Right cardiac atrium (tissue), 5 donors: ENCODE measurements at regions not wholly inside any gene's neighbourhood (a gene's known extent, or its start where the extent isn't known, plus 50 kb on each side); places are given as distances from the start of the nearest gene placed in this dataset.

Source experiments
- ATAC-seq, 2 donors: fragments of 200-7000 bp; cut with Tn5 transposase; one replicate each; pipeline versions ENCODE4 v1.8.0 to v1.9.1; 2020; ENCODE audit warnings: moderate library complexity in 2 of 2, mild to moderate bottlenecking in 1 of 2
- DNase-seq, 3 donors: peaks; one replicate each; pipeline ENCODE4 v3.0.0-alpha.2; 2020
- H3K27ac ChIP-seq: one replicate; pipeline ENCODE4 v1.5.1; 2013; ENCODE audit warnings: mild to moderate bottlenecking, low read length, control low read depth, moderate library complexity
- H3K27me3 ChIP-seq: one replicate; pipeline ENCODE4 v1.6.1; 2013; ENCODE audit not compliant: control insufficient read depth, insufficient read depth
- H3K4me1 ChIP-seq: one replicate; pipeline ENCODE4 v1.6.1; 2013; ENCODE audit warnings: low read length; ENCODE audit not compliant: control insufficient read depth, insufficient read depth
- H3K4me3 ChIP-seq: one replicate; pipeline ENCODE4 v1.5.1; 2013; ENCODE audit warnings: low read length, control low read depth
- H3K9me3 ChIP-seq: one replicate; pipeline ENCODE4 v1.6.1; 2013; ENCODE audit warnings: low read length; ENCODE audit not compliant: control insufficient read depth
- WGBS: extraction: QIAGEN DNeasy Blood & Tissue Kit; methylation state at CpG from one replicate; pipeline ENCODE4 v1.1.7; 2013; 5-methylcytosine and 5-hydroxymethylcytosine counted together
- intact Hi-C, 4 donors: fragments of 100-400 bp; cut with DNase I; formaldehyde crosslinking; loops; one replicate each; pipeline versions ENCODE4 v1.11.0 to v1.14.0; 2022 to 2023
- donor health status: healthy with polysubstance abuse.
- donor health status: DM: no; HTN: yes; CAD: no.
- donor health status: DM: no; HTN: no; CAD: no.
- donor health status: DM: no; HTN: yes; CAD: no; lungs with severe emphysema.
- donor health status: DM: yes; HTN: yes; CAD: no.

DNA sequence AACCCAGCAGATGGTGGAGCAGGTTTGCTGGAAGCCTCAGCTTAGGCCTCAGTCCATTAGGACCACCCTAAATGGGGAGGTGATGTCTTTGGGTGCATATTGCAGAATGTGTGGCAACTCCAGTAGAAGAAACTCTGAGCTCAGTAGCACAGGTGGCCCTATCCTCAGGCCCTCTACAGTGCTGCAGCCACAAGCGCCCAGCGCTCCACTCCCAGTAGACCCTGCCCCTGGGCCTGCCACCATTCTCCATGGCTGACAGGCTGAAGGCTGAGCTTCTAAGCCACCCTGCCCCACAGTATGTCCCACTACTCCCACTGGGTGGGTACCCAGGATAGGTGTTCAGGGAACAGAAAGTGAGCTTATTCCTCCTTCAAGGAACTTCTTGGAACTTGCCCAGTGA lies 162.8 kb upstream of the MAMLD1 start:
- no peak for DNase-seq
- H3K27ac ChIP-seq, result no peak overlapping the region
- intact Hi-C loops, result no loop called here
- WGBS, result 98% methylated on average over 2 of the region's 2 CpGs
- no peak for ATAC-seq
- no peak overlapping the region for H3K4me3 ChIP-seq
- H3K27me3 ChIP-seq, result no peaks in the 10 kb centered on the region
- no peaks in the 10 kb centered on the region for H3K9me3 ChIP-seq
- H3K4me1 ChIP-seq, result peaks cover 2% of the 10 kb centered on the region

DNA sequence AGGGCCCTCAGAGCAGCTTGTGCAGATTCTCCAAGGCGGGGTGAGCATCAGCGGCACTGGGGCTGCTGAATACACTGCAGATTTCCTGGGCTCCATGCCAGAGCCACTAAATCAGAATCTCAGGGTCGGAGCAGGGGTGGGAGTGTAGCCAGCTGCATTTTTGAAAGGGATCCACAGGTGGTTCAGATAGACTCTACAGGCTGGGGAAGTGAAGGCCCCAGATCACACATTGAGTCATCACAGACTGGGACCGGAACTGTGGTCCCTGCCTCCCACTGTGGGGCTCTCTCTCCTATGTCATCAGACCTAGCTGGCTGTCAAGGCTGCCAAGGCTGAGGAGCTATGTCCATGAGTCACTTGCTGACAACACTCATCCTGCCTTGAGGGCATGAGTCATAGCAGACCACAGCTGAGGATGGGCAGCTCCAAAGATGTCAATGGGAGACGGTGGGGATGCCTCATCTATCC lies 162.3 kb upstream of the MAMLD1 start:
- no peaks in the 10 kb centered on the region for H3K9me3 ChIP-seq
- ATAC-seq (peak; percentile 76 to 90), DNase-seq (peak in 1 of 3 donors; percentile 73)
- H3K27me3 ChIP-seq, result no peaks in the 10 kb centered on the region
- no peak overlapping the region for H3K4me3 ChIP-seq
- no peak overlapping the region for H3K27ac ChIP-seq
- H3K4me1 ChIP-seq, result peaks cover 2% of the 10 kb centered on the region
- intact Hi-C loops, result no loop called here
- 27% methylated on average over 5 of the region's 5 CpGs for WGBS

DNA sequence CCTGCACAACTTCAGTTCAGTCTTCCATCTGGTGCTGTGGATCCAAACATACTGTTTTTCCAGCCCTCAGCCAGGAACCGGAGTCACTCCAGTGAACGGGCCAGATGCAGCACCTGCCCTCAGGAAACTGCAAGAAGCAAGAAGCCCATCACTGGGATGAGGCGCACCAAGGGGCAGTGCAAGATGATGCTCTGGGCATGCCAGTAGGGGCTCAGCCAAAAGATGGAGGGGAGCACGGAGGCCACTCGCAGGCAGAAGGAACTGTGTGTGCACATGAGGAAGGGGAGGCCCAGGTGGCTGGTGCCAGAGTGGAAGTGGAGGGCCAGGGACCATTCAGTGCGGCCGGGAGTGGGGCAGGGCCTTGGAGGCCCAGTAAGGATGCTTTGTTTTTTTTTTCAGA lies 161.7 kb upstream of the MAMLD1 start:
- no peak overlapping the region for H3K27ac ChIP-seq
- intact Hi-C loops, result no loop called here
- ATAC-seq, result no peak
- no peak overlapping the region for H3K4me3 ChIP-seq
- no peaks in the 10 kb centered on the region for H3K9me3 ChIP-seq
- 95% methylated on average over 7 of the region's 7 CpGs for WGBS
- H3K4me1 ChIP-seq, result peaks cover 2% of the 10 kb centered on the region
- no peak for DNase-seq
- H3K27me3 ChIP-seq, result no peaks in the 10 kb centered on the region

DNA sequence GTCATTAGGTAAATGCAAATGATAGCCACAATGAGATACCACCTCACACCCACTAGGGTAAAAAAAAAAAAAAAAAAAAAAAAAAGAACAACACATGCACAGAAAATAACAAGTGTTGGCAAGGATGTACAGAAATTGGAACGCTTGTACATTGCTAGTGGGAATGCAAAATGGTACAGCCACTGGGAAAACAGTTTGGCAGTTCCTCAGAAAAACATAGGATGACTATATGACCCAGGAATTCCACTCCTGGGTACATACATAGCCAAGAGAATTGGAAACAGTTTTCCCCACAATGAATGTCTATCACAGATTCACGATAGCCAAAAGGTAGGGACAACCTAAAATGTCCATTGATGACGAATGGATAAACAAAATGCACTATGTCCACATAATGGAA lies 161.3 kb upstream of the MAMLD1 start:
- Histone ChIP-seq H3K27ac (no peak overlapping the region), H3K9me3 (no peaks in the 10 kb centered on the region), H3K27me3 (no peaks in the 10 kb centered on the region), H3K4me3 (no peak overlapping the region), H3K4me1 (peaks cover 2% of the 10 kb centered on the region)
- ATAC-seq (no peak), DNase-seq (no peak)
- 89% methylated on average over 3 of the region's 3 CpGs for WGBS
- intact Hi-C loops, result no loop called here

DNA sequence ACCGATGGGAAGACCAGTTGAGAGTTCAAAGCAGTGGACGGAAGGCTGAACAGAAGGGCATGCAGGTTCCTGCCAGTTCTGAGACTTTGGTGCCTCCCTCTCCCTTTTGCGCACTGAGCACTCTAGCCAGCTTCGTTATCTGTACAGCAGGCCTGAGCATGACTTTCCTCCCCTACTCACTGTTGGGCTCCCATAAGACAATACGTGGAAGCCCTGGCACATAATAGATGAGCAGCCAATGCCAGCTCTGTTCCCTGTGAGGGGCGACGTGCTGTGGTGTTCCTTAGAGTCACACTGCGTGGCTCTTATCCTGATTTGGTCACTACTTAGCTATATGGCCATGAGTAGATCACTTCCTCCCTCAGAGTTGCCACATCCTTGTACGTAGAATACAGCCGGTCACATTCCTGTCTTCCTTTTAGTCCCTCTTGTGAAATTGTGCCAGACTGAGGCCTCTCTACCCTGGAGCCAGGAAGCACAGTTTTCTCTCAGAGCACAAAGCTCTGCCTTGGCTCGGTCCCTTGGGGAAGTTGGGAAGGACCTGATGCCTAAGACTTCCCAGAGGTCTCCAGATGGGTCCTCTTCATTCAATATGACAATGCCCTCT lies 160.4 kb upstream of the MAMLD1 start:
- intact Hi-C loops, result no loop called here
- H3K27ac ChIP-seq, result no peak overlapping the region
- 63% methylated on average over 11 of the region's 11 CpGs for WGBS
- H3K27me3 ChIP-seq, result no peaks in the 10 kb centered on the region
- no peak overlapping the region for H3K4me3 ChIP-seq
- no peaks in the 10 kb centered on the region for H3K9me3 ChIP-seq
- no peak for DNase-seq
- peak; percentile 37 to 59 for ATAC-seq
- H3K4me1 ChIP-seq, result peaks cover 2% of the 10 kb centered on the region

DNA sequence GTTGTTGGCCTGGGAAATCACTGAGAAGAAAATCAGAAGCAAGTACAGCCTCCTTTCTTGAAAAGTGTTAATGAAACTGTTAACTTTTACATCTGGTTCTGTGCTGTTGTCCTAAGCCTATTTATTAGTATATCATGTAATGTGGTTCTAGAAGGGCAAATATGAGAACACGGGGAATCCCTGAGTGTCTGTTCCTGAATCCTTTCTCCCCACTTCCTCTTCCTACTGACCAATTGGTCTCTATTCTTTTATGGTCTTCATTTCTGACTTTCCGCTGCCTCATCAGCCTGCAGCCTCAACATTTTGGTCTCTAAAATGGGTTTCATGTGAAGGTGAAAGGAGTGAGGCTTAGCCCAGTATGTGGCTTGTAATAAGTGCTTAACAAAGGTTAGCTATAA lies 159.9 kb upstream of the MAMLD1 start:
- intact Hi-C loops, result no loop called here
- ATAC-seq (no peak), DNase-seq (no peak)
- no peak overlapping the region for H3K4me3 ChIP-seq
- no peaks in the 10 kb centered on the region for H3K27me3 ChIP-seq
- no peak overlapping the region for H3K27ac ChIP-seq
- WGBS, result 84% methylated on average over 2 of the region's 2 CpGs
- no peaks in the 10 kb centered on the region for H3K9me3 ChIP-seq
- peaks cover 2% of the 10 kb centered on the region for H3K4me1 ChIP-seq

DNA sequence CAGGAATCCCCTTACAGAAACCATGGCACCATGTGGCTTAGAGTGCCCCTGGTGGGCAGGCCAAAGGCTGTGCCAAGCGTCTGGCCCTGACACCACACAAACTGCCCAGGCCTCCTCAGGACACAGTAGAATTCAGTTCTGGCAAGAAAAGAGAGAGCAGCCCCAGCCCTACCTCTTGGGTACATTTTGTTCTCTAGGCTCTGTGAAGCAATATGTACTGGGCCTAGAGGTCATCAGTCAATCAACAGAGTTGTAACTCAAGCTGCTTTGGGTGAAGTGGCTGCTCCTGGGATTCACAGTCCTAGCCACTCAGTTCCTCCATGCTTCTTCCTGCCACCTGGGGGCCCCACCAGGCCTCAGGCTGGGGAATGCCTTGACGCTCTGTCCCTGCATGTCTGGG lies 158.1 kb upstream of the MAMLD1 start:
- intact Hi-C loops, result no loop called here
- Histone ChIP-seq H3K4me1 (peaks cover 2% of the 10 kb centered on the region), H3K9me3 (no peaks in the 10 kb centered on the region), H3K4me3 (no peak overlapping the region), H3K27me3 (no peaks in the 10 kb centered on the region), H3K27ac (no peak overlapping the region)
- DNase-seq (no peak), ATAC-seq (peak; percentile 19 to 71)
- 97% methylated on average over 2 of the region's 2 CpGs for WGBS

DNA sequence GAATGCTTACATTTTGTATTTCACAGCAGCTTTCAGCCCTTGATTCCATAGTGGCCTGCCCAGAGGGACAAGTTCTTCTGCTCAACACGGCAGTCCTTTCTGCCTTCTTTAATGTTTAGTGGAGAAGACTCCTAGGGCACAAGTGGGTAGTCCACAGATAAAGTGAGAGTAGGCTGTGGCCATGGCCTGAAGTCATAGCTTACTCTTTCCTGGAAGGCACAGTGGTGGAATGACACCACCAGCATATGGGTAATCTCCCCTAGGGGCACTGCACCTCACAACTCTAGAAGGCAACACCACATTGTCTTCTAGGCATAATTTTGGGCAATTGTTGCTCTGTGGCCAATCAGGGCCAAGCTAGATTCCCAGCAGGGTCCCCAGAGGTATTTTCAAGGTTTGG lies 155.4 kb upstream of the MAMLD1 start:
- H3K4me1 ChIP-seq, result peaks cover 5% of the 10 kb centered on the region
- H3K27me3 ChIP-seq, result no peaks in the 10 kb centered on the region
- WGBS, result 100% methylated on average over 1 of the region's 1 CpG
- H3K27ac ChIP-seq, result no peak overlapping the region
- intact Hi-C loops, result no loop called here
- H3K4me3 ChIP-seq, result no peak overlapping the region
- ATAC-seq (no peak), DNase-seq (no peak)
- no peaks in the 10 kb centered on the region for H3K9me3 ChIP-seq

DNA sequence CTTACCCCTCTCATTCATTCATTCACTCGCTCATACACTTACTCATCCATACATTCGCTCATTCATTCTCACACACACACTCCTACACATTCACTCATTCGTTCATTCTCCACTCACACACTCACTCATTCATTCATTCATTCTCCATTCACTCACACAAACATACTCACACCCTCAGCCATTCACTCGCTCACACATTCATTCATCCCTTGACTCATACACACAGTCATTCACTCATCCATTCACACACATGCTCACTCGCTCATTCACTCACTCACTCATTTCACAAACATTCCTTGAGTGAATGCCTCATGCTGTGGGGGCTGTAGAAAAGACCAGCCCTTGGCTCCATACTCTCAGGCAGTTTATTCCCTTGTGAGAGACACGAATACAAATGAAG lies 151.1 kb upstream of the MAMLD1 start:
- no peak overlapping the region for H3K4me3 ChIP-seq
- H3K4me1 ChIP-seq, result peaks cover 5% of the 10 kb centered on the region
- H3K27me3 ChIP-seq, result no peaks in the 10 kb centered on the region
- intact Hi-C loops, result loop anchor here in 1 of 4 donors (10.0 kb wide), 1 partner anchor 153 kb away; the partner anchor contains the start of gene MAMLD1
- ATAC-seq (no peak), DNase-seq (no peak)
- H3K27ac ChIP-seq, result no peak overlapping the region
- WGBS, result 94% methylated on average over 6 of the region's 6 CpGs
- no peaks in the 10 kb centered on the region for H3K9me3 ChIP-seq

DNA sequence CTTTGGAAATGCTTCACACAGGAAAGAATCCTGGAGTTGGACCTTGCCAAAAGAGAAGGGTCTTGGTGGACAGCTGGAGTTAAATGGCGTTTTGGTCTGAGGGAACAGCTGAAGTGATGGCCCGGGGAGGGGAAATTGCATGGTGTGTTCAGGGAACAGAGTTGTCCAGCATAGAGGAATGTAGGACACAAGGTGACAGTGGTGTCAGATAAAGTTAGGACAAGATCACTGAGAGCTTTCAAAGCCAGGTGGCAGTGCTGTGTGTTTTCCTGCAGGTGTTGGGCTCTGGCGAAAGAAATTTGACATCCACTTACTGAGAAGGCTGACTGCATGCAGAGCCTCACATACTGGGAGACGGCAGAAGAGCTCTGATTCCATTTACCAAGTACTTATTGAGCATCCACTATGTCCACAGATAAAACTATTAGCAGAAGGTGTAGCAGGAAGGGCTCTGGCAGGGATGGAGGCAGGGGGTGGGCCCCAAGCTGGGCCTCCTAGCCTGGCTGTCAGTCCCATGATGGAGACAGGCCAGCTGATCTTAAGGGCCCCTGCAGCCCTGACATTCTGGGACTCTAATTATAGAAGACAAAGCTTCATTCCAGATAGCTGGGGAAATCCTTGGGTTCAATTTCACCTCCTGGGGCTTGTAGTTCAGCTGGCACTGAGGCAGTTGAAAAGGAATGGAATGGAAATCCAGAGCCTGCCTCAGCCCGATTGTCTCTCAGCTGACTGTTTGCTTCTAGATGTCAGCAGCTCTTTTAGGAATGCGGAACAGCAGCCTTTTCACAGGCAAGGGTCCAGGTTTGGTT lies 150.2 kb upstream of the MAMLD1 start:
- peak overlapping the region; percentile 78 for H3K27ac ChIP-seq
- peak; percentile 80 to 92 for ATAC-seq

DNA sequence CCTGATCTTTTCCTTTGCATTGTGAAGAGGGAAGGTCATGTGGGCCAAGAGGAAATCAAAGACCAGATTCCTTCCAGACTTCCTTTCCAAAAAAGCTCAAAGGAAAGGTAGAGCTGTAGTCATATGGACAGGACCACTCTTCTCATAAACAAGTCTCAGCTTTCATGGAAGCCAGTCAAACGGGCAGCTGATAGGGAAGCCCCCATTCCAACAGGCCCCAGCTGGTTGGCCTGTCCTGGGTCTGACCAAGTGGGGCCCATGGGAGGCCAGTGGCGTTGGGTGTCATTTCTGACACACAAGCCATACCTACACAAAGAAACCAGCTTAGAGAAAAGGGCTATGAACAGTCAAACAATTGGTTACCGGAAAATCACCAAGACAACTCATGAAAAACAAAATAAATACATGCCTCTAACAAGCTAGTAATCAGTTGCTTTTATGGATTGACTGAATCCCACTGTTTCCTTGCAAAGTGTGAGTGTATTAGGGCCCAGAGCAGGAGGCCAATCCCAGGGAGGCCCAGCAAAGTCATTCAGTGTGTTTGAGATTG lies 149.6 kb upstream of the MAMLD1 start:
- no peak for ATAC-seq
- intact Hi-C loops, result loop anchor here in 1 of 4 donors (10.0 kb wide), 1 partner anchor 151 kb away; the partner anchor contains the start of gene MAMLD1
- H3K27me3 ChIP-seq, result no peaks in the 10 kb centered on the region
- H3K9me3 ChIP-seq, result no peaks in the 10 kb centered on the region
- WGBS, result 36% methylated on average over 3 of the region's 3 CpGs
- DNase-seq, result no peak
- H3K27ac ChIP-seq, result peak overlapping the region; percentile 78
- no peak overlapping the region for H3K4me3 ChIP-seq
- peaks cover 5% of the 10 kb centered on the region for H3K4me1 ChIP-seq

More for the DNA sequence above, 150.2 kb upstream of the MAMLD1 start:
- 41% methylated on average over 6 of the region's 6 CpGs for WGBS
- H3K4me1 ChIP-seq, result peaks cover 5% of the 10 kb centered on the region
- intact Hi-C loops, result loop anchor here in 1 of 4 donors (10.0 kb wide), 1 partner anchor 152 kb away; the partner anchor contains the start of gene MAMLD1
- no peaks in the 10 kb centered on the region for H3K9me3 ChIP-seq
- DNase-seq, result peak; percentile 28 to 79 (median 75)
- no peaks in the 10 kb centered on the region for H3K27me3 ChIP-seq
- H3K4me3 ChIP-seq, result no peak overlapping the region
